Testis (tissue), 2 donors: ENCODE measurements at regions not wholly inside any gene's neighbourhood (a gene's known extent, or its start where the extent isn't known, plus 50 kb on each side); places are given as distances from the start of the nearest gene placed in this dataset.
"Not testable (repeated sequence)": the region's sequence is repeated elsewhere in the genome, so short reads cannot be mapped to it uniquely, and the experiment has no call there.

Experiments used
- DNase-seq: peaks from one replicate; pipeline ENCODE4 v3.0.0-alpha.2; 2019
- H3K27ac ChIP-seq, 2 donors: fragments of 200-600 bp; sonication (generic); one replicate each; pipeline ENCODE4 v1.5.1; 2019
- H3K27me3 ChIP-seq: fragments of 200-600 bp; sonication (generic); one replicate; pipeline ENCODE4 v1.5.1; 2019
- H3K36me3 ChIP-seq: fragments of 200-600 bp; sonication (generic); one replicate; pipeline ENCODE4 v1.5.1; 2017; ENCODE audit warnings: low read depth; ENCODE audit errors: missing control alignments
- H3K4me1 ChIP-seq: fragments of 200-600 bp; sonication (generic); one replicate; pipeline ENCODE4 v1.5.1; 2019
- H3K4me3 ChIP-seq, 2 donors: fragments of 200-600 bp; sonication (generic); one replicate each; pipeline ENCODE4 v1.5.1; 2017 to 2019
- H3K9me3 ChIP-seq: fragments of 200-600 bp; sonication (generic); one replicate; pipeline ENCODE4 v1.5.1; 2017
- POLR2A ChIP-seq: fragments of 450-650 bp; IDR thresholded peaks from one replicate; pipeline ENCODE4 v1.6.1; 2017; ENCODE audit warnings: antibody characterized with exemption, mild to moderate bottlenecking, moderate library complexity
- WGBS, 2 donors: methylation state at CpG; one replicate each; pipeline ENCODE4 v1.1.5; 2018; 5-methylcytosine and 5-hydroxymethylcytosine counted together
- intact Hi-C: fragments of 100-400 bp; cut with DNase I; formaldehyde crosslinking; loops from one replicate; pipeline ENCODE4 v1.15.1; 2023; ENCODE audit warnings: low total_unique reads
- TF ChIP-seq, protein P1 (sequence below), 3 experiments: fragments of 450-650 bp in 2 of 3; fragments of 200-600 bp in 1 of 3; sonication (generic) in 1 of 3; IDR thresholded peaks; one replicate each; pipeline ENCODE4 v1.5.1; 2016 to 2019; ENCODE audit warnings: antibody characterized with exemption in 3 of 3, mild to moderate bottlenecking in 2 of 3, moderate library complexity in 1 of 3

DNA sequence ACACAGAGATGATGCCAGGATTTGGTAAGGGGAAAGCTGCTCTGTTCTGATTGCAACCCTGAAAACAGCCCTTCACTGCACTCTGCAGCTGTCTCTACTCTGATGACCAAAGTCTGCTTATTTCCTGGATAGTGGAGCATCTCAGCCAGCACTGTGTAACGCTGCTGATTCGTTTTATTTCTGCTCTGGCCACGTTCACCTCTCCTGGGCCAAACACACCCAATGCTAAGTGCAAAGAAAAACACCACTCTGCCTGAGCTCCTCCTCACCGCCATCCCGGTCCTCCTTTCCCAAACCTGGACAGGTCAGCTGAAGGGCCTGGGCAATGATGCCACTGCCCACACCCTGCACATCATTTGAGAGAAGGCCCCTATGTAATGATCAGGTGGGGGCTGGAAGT, 529.3 kb upstream of the B3GAT1 start:
- no peak overlapping the region for H3K4me3 ChIP-seq
- no peaks in the 10 kb centered on the region for H3K36me3 ChIP-seq
- H3K27me3 ChIP-seq = no peaks in the 10 kb centered on the region
- H3K9me3 ChIP-seq = no peaks in the 10 kb centered on the region
- no peak for TF ChIP-seq POLR2A
- TF ChIP-seq, protein P1, sequence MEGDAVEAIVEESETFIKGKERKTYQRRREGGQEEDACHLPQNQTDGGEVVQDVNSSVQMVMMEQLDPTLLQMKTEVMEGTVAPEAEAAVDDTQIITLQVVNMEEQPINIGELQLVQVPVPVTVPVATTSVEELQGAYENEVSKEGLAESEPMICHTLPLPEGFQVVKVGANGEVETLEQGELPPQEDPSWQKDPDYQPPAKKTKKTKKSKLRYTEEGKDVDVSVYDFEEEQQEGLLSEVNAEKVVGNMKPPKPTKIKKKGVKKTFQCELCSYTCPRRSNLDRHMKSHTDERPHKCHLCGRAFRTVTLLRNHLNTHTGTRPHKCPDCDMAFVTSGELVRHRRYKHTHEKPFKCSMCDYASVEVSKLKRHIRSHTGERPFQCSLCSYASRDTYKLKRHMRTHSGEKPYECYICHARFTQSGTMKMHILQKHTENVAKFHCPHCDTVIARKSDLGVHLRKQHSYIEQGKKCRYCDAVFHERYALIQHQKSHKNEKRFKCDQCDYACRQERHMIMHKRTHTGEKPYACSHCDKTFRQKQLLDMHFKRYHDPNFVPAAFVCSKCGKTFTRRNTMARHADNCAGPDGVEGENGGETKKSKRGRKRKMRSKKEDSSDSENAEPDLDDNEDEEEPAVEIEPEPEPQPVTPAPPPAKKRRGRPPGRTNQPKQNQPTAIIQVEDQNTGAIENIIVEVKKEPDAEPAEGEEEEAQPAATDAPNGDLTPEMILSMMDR (IDR thresholded peaks at IDR 0.05) = no peak
- WGBS, 2 donors = 43 to 50% methylated on average over 4 to 5 of the region's 5 CpGs
- H3K27ac ChIP-seq = no peak overlapping the region
- intact Hi-C loops = no loop called here
- H3K4me1 ChIP-seq = no peaks in the 10 kb centered on the region
- DNase-seq = no peak

DNA sequence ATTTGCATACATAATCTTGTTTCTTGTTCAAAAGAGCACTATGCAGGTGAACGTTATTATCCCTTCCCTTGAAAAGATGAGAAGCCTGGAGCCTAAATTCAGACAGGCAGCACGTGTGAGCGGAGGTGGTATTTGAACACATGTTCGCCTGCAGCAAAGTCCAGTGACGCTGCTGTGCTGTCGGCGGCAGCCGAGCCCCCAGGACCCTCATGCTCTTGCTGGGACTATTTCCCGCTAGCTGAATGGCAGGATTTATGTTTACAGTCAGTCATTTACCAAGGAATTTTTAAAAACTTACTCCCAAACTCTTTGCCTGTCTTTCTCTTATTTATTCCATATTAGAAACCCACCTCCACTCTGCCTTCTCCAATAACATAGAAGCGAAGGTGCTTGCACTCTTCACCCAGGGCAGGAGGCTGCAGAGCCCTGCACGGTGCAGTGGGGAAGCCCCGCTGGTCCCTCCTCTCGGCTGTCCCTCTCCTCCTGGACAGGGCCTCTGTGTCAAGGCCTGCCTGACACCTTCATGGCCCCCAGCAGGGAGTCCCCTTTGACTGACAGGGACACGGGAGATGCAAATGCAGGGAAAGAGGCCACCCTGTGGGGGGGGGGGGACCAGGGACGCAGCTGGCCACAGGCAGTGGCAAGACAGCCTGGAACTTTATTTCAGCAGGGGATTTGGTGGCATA, 528.5 kb upstream of the B3GAT1 start:
- no peaks in the 10 kb centered on the region for H3K9me3 ChIP-seq
- intact Hi-C loops = no loop called here
- no peaks in the 10 kb centered on the region for H3K36me3 ChIP-seq
- 83% methylated on average over 14 to 15 of the region's 15 CpGs for WGBS, 2 donors
- DNase-seq = no peak
- no peaks in the 10 kb centered on the region for H3K4me1 ChIP-seq
- no peak overlapping the region for H3K4me3 ChIP-seq
- no peak overlapping the region for H3K27ac ChIP-seq
- TF ChIP-seq POLR2A = no peak
- TF ChIP-seq, protein P1 (IDR thresholded peaks at IDR 0.05) = no peak
- no peaks in the 10 kb centered on the region for H3K27me3 ChIP-seq

DNA sequence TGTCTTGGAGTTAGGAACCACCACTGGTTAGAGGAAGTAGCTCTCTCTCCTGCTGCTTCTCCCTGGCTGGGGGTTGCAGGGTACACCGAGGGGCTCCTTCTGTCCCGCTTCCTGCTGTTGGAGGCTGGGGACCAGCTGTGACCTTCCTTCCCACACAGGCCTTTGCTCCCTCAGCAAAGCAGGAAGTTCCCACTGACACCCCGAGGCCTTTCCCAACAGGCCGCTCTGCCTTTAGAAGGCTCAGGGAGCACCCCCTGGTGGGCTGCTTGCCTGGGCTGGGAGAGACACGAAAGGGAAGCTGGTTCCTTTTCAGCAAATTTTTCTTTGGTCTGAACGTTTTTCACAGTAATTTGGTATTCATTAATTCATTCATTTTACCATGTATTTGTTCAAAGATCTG, 527.9 kb upstream of the B3GAT1 start:
- no peaks in the 10 kb centered on the region for H3K4me1 ChIP-seq
- no peak overlapping the region for H3K27ac ChIP-seq
- no peak for DNase-seq
- H3K36me3 ChIP-seq = no peaks in the 10 kb centered on the region
- H3K9me3 ChIP-seq = no peaks in the 10 kb centered on the region
- 49 to 69% methylated on average over 6 of the region's 6 CpGs for WGBS, 2 donors
- no peak overlapping the region for H3K4me3 ChIP-seq
- no peak for TF ChIP-seq POLR2A
- TF ChIP-seq, protein P1 (IDR thresholded peaks at IDR 0.05) = no peak
- intact Hi-C loops = no loop called here
- H3K27me3 ChIP-seq = no peaks in the 10 kb centered on the region

DNA sequence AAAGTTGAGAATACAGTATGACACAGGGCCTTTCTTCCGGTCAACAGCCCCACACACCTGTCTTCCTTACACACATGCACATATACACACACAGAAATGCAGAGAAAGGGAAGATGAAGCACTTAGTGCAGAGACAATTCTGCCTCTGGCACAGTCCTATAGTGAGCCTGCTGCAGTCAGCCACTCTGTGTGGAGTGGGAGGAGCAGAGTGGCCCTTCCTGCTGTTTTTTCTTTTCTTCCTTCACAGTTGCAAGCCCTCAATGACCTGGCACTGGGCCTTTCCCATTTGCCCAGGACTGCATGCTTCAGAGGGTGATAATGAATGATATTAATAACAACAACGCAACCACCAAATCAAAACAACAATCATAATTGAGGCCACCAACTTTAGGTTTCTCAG, 527.0 kb upstream of the B3GAT1 start:
- 91 to 100% methylated on average over 2 of the region's 2 CpGs for WGBS, 2 donors
- H3K9me3 ChIP-seq = no peaks in the 10 kb centered on the region
- H3K4me3 ChIP-seq = no peak overlapping the region
- TF ChIP-seq POLR2A = no peak
- TF ChIP-seq, protein P1 (IDR thresholded peaks at IDR 0.05) = no peak
- DNase-seq = no peak
- no peaks in the 10 kb centered on the region for H3K27me3 ChIP-seq
- H3K4me1 ChIP-seq = no peaks in the 10 kb centered on the region
- intact Hi-C loops = no loop called here
- no peaks in the 10 kb centered on the region for H3K36me3 ChIP-seq
- no peak overlapping the region for H3K27ac ChIP-seq

DNA sequence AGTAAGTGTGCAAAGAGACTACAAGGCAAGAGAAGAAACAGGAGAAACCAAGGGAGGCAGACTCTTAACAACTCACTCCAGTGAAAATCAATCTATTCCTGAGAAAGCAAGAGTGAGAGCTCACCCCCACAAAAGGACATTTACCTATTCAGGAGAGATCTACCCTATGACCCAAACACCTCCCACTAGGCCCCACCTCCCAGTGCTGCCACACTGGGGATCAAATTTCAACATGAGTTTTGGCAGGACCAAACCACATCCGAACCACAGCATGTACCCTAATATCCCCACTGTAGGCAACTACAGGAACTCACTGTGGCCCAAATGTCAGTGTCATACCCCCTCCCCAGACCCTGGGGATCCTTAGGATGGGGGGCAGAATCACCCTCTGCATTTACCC, 526.2 kb upstream of the B3GAT1 start:
- no peak for DNase-seq
- WGBS, 2 donors = 63 to 92% methylated on average over 1 of the region's 1 CpG
- Histone ChIP-seq H3K4me1 (no peaks in the 10 kb centered on the region), H3K27me3 (no peaks in the 10 kb centered on the region), H3K36me3 (no peaks in the 10 kb centered on the region), H3K27ac (no peak overlapping the region), H3K4me3 (no peak overlapping the region), H3K9me3 (no peaks in the 10 kb centered on the region)
- intact Hi-C loops = no loop called here
- TF ChIP-seq, protein P1 (IDR thresholded peaks at IDR 0.05) = no peak
- no peak for TF ChIP-seq POLR2A

DNA sequence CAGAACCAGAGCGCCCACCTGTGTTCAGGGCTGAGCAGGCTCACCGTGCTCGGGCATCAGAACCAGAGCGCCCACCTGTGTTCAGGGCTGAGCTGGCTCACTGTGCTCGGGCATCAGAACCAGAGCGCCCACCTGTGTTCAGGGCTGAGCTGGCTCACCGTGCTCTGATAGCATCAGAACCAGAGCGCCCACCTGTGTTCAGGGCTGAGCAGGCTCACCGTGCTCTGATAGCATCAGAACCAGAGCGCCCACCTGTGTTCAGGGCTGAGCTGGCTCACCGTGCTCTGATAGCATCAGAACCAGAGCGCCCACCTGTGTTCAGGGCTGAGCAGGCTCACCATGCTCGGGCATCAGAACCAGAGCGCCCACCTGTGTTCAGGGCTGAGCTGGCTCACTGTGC, 525.2 kb upstream of the B3GAT1 start:
- H3K4me3 ChIP-seq, H3K27ac ChIP-seq, intact Hi-C loops, DNase-seq, H3K9me3 ChIP-seq, H3K36me3 ChIP-seq, H3K27me3 ChIP-seq, H3K4me1 ChIP-seq: not testable (repeated sequence)
- 87 to 92% methylated on average over 10 to 14 of the region's 14 CpGs for WGBS, 2 donors
